ENCODE measurements at regions not wholly inside any gene's neighbourhood (a gene's known extent, or its start where the extent isn't known, plus 50 kb on each side); places are given as distances from the start of the nearest gene placed in this dataset.

DNA sequence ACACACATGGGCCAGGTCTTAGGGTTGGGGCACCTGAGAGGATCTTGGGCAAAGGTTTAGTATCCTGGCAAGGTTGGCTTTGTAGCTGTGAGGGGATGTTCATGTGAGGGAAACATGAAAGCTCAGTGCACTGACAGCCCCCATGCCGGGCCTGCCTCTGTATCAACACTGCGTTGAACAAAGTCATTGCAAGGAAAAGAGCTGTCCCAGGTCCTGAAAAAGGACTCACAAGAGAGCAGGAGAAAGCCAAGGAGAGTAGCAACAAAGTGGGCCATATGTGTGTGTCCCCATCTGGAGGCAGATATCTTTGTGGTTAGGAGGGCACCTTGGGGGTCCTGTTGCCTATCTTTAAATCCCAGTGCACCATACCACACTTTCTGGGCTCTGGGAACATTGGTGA, 237.8 kb upstream of the THSD7B start:
- TF ChIP-seq, protein P1, sequence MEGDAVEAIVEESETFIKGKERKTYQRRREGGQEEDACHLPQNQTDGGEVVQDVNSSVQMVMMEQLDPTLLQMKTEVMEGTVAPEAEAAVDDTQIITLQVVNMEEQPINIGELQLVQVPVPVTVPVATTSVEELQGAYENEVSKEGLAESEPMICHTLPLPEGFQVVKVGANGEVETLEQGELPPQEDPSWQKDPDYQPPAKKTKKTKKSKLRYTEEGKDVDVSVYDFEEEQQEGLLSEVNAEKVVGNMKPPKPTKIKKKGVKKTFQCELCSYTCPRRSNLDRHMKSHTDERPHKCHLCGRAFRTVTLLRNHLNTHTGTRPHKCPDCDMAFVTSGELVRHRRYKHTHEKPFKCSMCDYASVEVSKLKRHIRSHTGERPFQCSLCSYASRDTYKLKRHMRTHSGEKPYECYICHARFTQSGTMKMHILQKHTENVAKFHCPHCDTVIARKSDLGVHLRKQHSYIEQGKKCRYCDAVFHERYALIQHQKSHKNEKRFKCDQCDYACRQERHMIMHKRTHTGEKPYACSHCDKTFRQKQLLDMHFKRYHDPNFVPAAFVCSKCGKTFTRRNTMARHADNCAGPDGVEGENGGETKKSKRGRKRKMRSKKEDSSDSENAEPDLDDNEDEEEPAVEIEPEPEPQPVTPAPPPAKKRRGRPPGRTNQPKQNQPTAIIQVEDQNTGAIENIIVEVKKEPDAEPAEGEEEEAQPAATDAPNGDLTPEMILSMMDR (IDR thresholded peaks at IDR 0.05; ENCODE audit: low read length): no peak
- no peak for TF ChIP-seq EZH2 (IDR thresholded peaks at IDR 0.05; ENCODE audit: borderline replicate concordance, low read length)
